ENCODE measurements at regions not wholly inside any gene's neighbourhood (a gene's known extent, or its start where the extent isn't known, plus 50 kb on each side); places are given as distances from the start of the nearest gene placed in this dataset.

GRCh38 chr6:90375681-90376439 lies 79.2 kb upstream of the BACH2 start:
- peak; percentile 95 for ATAC-seq (ENCODE audit: low read depth)
- ChIA-PET CTCF (interaction anchor here (0.8 to 2.3 kb wide), 3 partner anchors 18 to 262 kb away, joined by 3 to 13 read pairs (median 5); no protein-coding TSS in a partner anchor), POLR2A (interaction anchor here (0.6 to 2.5 kb wide), 18 partner anchors 9 to 556 kb away, joined by 3 to 39 read pairs (median 4); partner anchors contain the start of genes BACH2 and MDN1)
- Mint-ChIP-seq H3K36me3 (ENCODE audit: low read depth) (no peaks in the 10 kb centered on the region), H3K4me1 (peaks cover 72% of the 10 kb centered on the region), H3K9me3 (no peaks in the 10 kb centered on the region), H3K27ac (peak overlapping the region; percentile 94), H3K4me3 (peak overlapping the region; percentile 50), H3K27me3 (no peaks in the 10 kb centered on the region)
- no peak for TF ChIP-seq CTCF (IDR thresholded peaks at IDR 0.05)
- intact Hi-C loops (cut with micrococcal nuclease): loop anchor here (1.0 to 10.0 kb wide), 8 partner anchors 7 to 1021 kb away; partner anchors contain the start of genes BACH2 and UBE2J1
- DNase-seq: peak; percentile 43

DNA sequence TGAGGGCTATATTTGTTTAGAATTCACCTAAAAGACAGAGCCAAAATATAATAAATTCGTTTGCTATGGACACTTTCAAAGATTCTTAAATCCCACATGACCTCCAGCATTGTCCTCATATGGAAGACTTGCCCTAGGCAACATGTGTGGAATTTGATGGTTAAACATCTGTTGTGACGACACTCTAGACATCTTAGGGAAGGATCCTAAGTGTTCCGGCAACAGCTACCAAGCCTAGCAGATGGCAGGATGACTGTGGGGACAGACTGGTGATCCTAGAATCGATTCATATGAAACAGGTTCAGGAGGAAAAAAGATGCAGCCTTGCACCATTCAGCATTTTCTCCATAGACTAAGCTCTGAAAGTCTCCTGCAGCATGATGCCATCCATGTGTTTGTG lies 77.6 kb upstream of the BACH2 start:
- no peak for TF ChIP-seq CTCF (IDR thresholded peaks at IDR 0.05)
- Mint-ChIP-seq H3K36me3 (ENCODE audit: low read depth) (no peaks in the 10 kb centered on the region), H3K9me3 (no peaks in the 10 kb centered on the region), H3K4me1 (peaks cover 80% of the 10 kb centered on the region), H3K4me3 (no peak overlapping the region), H3K27ac (peak overlapping the region; percentile 94), H3K27me3 (no peaks in the 10 kb centered on the region)
- no peak for ATAC-seq (ENCODE audit: low read depth)
- intact Hi-C loops (cut with micrococcal nuclease): loop anchor here (10.0 kb wide), 1 partner anchor 1019 kb away; the partner anchor contains the start of gene UBE2J1
- DNase-seq: no peak
- POLR2A ChIA-PET: interaction anchor here (0.6 to 2.5 kb wide), 3 partner anchors 12 to 78 kb away, joined by 3 to 39 read pairs (median 9); partner anchors contain the start of gene BACH2
- CTCF ChIA-PET: interaction anchor here (0.6 to 2.3 kb wide), 2 partner anchors 14 to 19 kb away, joined by 3 to 13 read pairs; no protein-coding TSS in a partner anchor

DNA sequence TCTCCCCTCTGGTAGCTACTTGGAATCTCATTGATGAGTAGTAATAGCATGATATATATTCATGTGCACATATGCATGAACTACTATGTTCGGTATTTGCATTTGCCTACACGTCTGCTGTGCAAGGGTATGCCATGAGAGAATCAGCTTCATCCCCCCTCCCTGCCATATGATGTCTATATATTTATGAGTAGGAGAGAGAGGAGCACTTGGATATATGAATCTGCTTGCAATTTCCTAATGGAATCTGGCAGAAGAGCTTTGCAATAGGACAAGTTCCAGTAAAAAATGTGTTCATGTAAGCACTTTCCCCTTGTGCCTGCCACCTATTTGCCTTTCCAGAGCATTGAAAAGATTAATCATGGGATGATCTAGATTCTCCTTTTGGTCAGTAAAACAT lies 76.2 kb upstream of the BACH2 start:
- H3K9me3 Mint-ChIP-seq: peaks cover under 1% of the 10 kb centered on the region
- H3K36me3 Mint-ChIP-seq (ENCODE audit: low read depth): no peaks in the 10 kb centered on the region
- H3K27me3 Mint-ChIP-seq: no peaks in the 10 kb centered on the region
- TF ChIP-seq CTCF (IDR thresholded peaks at IDR 0.05): no peak
- peaks cover 82% of the 10 kb centered on the region for H3K4me1 Mint-ChIP-seq
- no peak overlapping the region for H3K4me3 Mint-ChIP-seq
- no peak for DNase-seq
- ATAC-seq (ENCODE audit: low read depth): no peak
- intact Hi-C loops (cut with micrococcal nuclease): loop anchor here (10.0 kb wide), 1 partner anchor 1018 kb away; the partner anchor contains the start of gene UBE2J1
- CTCF ChIA-PET: no interaction called here
- H3K27ac Mint-ChIP-seq: no peak overlapping the region
- POLR2A ChIA-PET: interaction anchor here (1.2 to 1.4 kb wide), 2 partner anchors 77 to 88 kb away, joined by 3 to 4 read pairs; no protein-coding TSS in a partner anchor

DNA sequence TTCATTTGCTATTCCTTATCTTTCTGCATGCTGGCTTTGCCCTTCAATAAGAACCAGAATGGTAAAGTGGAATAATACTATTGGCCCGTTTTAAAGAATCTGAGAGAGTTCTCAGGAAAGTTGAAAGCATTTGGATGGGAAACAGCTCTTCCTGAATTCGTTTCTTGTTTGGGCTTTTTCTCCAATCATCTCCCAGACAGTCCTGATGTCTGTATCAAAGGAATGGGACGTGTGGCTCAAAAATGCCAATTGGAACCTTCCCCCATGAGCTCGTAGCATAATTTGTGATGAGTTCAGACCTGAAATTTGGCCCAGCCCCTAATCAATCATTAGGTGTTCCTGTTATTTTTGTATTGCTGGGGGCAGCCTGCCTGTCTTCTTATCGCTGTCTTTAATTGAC lies 75.8 kb upstream of the BACH2 start:
- ATAC-seq (ENCODE audit: low read depth): no peak
- intact Hi-C loops (cut with micrococcal nuclease): loop anchor here (10.0 kb wide), 1 partner anchor 1018 kb away; the partner anchor contains the start of gene UBE2J1
- no peak for DNase-seq
- H3K4me1 Mint-ChIP-seq: peaks cover 80% of the 10 kb centered on the region
- H3K36me3 Mint-ChIP-seq (ENCODE audit: low read depth): no peaks in the 10 kb centered on the region
- TF ChIP-seq CTCF (IDR thresholded peaks at IDR 0.05): no peak
- no peaks in the 10 kb centered on the region for H3K27me3 Mint-ChIP-seq
- peaks cover 3% of the 10 kb centered on the region for H3K9me3 Mint-ChIP-seq
- CTCF ChIA-PET: no interaction called here
- POLR2A ChIA-PET: interaction anchor here (1.2 to 1.4 kb wide), 2 partner anchors 77 to 88 kb away, joined by 3 to 4 read pairs; no protein-coding TSS in a partner anchor
- H3K4me3 Mint-ChIP-seq: no peak overlapping the region
- H3K27ac Mint-ChIP-seq: no peak overlapping the region

DNA sequence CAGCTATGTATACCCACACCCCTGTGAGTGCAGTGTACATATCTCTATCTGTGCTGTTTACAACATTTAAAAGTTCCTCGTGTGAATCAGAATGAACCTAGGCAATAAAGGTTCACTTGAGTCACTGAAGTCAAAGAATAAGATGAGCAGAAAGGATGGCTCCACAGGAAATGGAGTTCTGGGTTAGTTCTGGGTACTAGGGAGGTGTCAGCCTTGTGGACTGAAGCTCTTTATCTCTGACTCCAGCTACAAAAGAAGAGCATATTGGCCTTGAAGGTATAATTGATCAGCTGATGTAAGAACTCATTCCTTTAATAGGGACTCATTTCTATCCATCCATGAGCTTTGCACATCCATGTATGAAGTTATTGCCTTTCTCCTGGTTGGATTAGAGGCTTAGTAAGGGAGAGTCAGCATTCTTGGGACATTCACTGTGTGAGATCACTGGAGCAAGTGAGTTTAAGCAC lies 73.9 kb upstream of the BACH2 start:
- CTCF ChIA-PET: interaction anchor here (1.2 to 2.5 kb wide), 2 partner anchors 23 to 430 kb away, joined by 3 to 7 read pairs; no protein-coding TSS in a partner anchor
- H3K27ac Mint-ChIP-seq: no peak overlapping the region
- no peaks in the 10 kb centered on the region for H3K36me3 Mint-ChIP-seq (ENCODE audit: low read depth)
- TF ChIP-seq CTCF (IDR thresholded peaks at IDR 0.05): no peak
- no peak overlapping the region for H3K4me3 Mint-ChIP-seq
- POLR2A ChIA-PET: interaction anchor here (1.2 to 1.6 kb wide), 2 partner anchors 11 to 55 kb away, joined by 3 to 4 read pairs; no protein-coding TSS in a partner anchor
- intact Hi-C loops (cut with micrococcal nuclease): loop anchor here (10.0 kb wide), 1 partner anchor 1016 kb away; the partner anchor contains the start of gene UBE2J1
- peaks cover 3% of the 10 kb centered on the region for H3K9me3 Mint-ChIP-seq
- peaks cover 62% of the 10 kb centered on the region for H3K4me1 Mint-ChIP-seq
- no peaks in the 10 kb centered on the region for H3K27me3 Mint-ChIP-seq
- DNase-seq (no peak), ATAC-seq (ENCODE audit: low read depth) (no peak)

Data from activated B cell treated with CpG ODN at 0.5 μM for 24 hours (primary cell).